H1 (cell line): ENCODE measurements at regions not wholly inside any gene's neighbourhood (a gene's known extent, or its start where the extent isn't known, plus 50 kb on each side); places are given as distances from the start of the nearest gene placed in this dataset.

Source experiments
- CTCF ChIA-PET: fragments of 300-600 bp; sonication (Branson Sonifier 250); formaldehyde crosslinking; loops from one replicate; lab custom pipeline; 2021; ENCODE audit not compliant: partially characterized antibody; lab: Charles Lee
- POLR2A ChIA-PET: fragments of 300-600 bp; sonication (Branson Sonifier 250); formaldehyde crosslinking; loops from one replicate; lab custom pipeline; 2021; ENCODE audit warnings: inconsistent platforms; ENCODE audit not compliant: partially characterized antibody; lab: Charles Lee
- DNase-seq, 2 experiments: peaks; one replicate each; pipeline versions ENCODE4 v3.0.0 to v3.0.0-alpha.2; 2010 to 2022; ENCODE audit warnings: low spot score in 2 of 2, low read depth in 1 of 2, mixed read lengths in 1 of 2
- FAIRE-seq: peaks from 2 replicates; lab custom pipeline; 2011; peaks lifted over from hg19 to GRCh38; lab: Jason Lieb, UNC
- H2AFZ ChIP-seq: 2 replicates; pipeline ENCODE4 v1.8.1; 2012; ENCODE audit warnings: low read length, inconsistent platforms
- H2AK5ac ChIP-seq: 2 replicates; pipeline ENCODE4 v1.6.1; 2013; ENCODE audit warnings: low read depth, low read length
- H2BK120ac ChIP-seq: replicated peaks from 2 replicates; pipeline ENCODE3; 2013; ENCODE audit warnings: low read depth, low read length, inconsistent platforms
- H2BK12ac ChIP-seq: 2 replicates; pipeline ENCODE4 v1.6.1; 2013; ENCODE audit warnings: low read depth, low read length
- H2BK15ac ChIP-seq: 2 replicates; pipeline ENCODE4 v1.6.1; 2013; ENCODE audit warnings: low read length
- H2BK20ac ChIP-seq: 2 replicates; pipeline ENCODE4 v1.6.1; 2013; ENCODE audit warnings: low read length
- H2BK5ac ChIP-seq: 2 replicates; pipeline ENCODE4 v1.6.1; 2013; ENCODE audit warnings: low read depth, low read length
- H3K14ac ChIP-seq: 2 replicates; pipeline ENCODE4 v1.6.1; 2013; ENCODE audit warnings: inconsistent platforms; ENCODE audit not compliant: insufficient read length
- H3K18ac ChIP-seq: 2 replicates; pipeline ENCODE4 v1.6.1; 2013; ENCODE audit warnings: low read length; ENCODE audit errors: extremely low read depth
- H3K23ac ChIP-seq: 2 replicates; pipeline ENCODE4 v1.6.1; 2013; ENCODE audit warnings: inconsistent platforms; ENCODE audit not compliant: insufficient read length
- H3K23me2 ChIP-seq: 2 replicates; pipeline ENCODE4 v1.6.1; 2013; ENCODE audit warnings: low read depth, low read length
- H3K27ac ChIP-seq: 2 replicates; pipeline ENCODE4 v1.6.1; 2011; ENCODE audit warnings: low read depth, low read length, inconsistent platforms
- H3K27me3 ChIP-seq, 4 experiments: replicated peaks in 1 of 4; 1 replicate in 1 of 4; 2 replicates in 3 of 4; pipeline versions ENCODE4 v1.6.1 to v1.8.1; 2011 to 2013; ENCODE audit warnings: low read length in 3 of 4, mild to moderate bottlenecking in 3 of 4, inconsistent platforms in 2 of 4, mixed read lengths in 2 of 4, moderate library complexity in 1 of 4; ENCODE audit not compliant: control insufficient read depth in 3 of 4, insufficient read depth in 3 of 4; ENCODE audit errors: extremely low read depth in 1 of 4
- H3K36me3 ChIP-seq, 4 experiments: 2 replicates each; pipeline versions ENCODE4 v1.6.1 to v1.8.1; 2011 to 2013; ENCODE audit warnings: mild to moderate bottlenecking in 4 of 4, low read length in 3 of 4, moderate library complexity in 2 of 4, control low read depth in 1 of 4, inconsistent platforms in 1 of 4; ENCODE audit not compliant: insufficient read depth in 4 of 4, control insufficient read depth in 2 of 4
- H3K4ac ChIP-seq: replicated peaks from 2 replicates; pipeline ENCODE3; 2013; ENCODE audit warnings: low read length, low read depth, mixed read lengths, inconsistent platforms; ENCODE audit not compliant: insufficient read length
- H3K4me1 ChIP-seq, 4 experiments: replicated peaks in 1 of 4; 1 replicate in 1 of 4; 2 replicates in 3 of 4; pipeline versions ENCODE4 v1.6.1 to v1.8.1; 2011 to 2013; ENCODE audit warnings: low read length in 3 of 4, inconsistent platforms in 2 of 4, mixed read lengths in 1 of 4; ENCODE audit not compliant: insufficient read depth in 4 of 4, control insufficient read depth in 3 of 4
- H3K4me2 ChIP-seq, 2 experiments: 2 replicates each; pipeline versions ENCODE4 v1.6.1 to v1.8.1; 2011 to 2013; ENCODE audit warnings: low read depth in 2 of 2, low read length in 2 of 2, control low read depth in 1 of 2, inconsistent platforms in 1 of 2, mild to moderate bottlenecking in 1 of 2; ENCODE audit not compliant: insufficient read depth in 1 of 2
- H3K4me3 ChIP-seq, 4 experiments: fragments of 200-600, 300-600 bp in 1 of 4; sonication (generic), shearing (Covaris generic), sonication (Bioruptor Twin) in 1 of 4; 2 replicates each; pipeline versions ENCODE4 v1.5.1 to v1.8.1; 2011 to 2016; ENCODE audit warnings: low read length in 4 of 4, low read depth in 3 of 4, control low read depth in 2 of 4, inconsistent platforms in 2 of 4, mild to moderate bottlenecking in 2 of 4, mixed read lengths in 1 of 4, moderate library complexity in 1 of 4; ENCODE audit not compliant: insufficient read depth in 2 of 4; ENCODE audit errors: extremely low read depth in 1 of 4
- H3K56ac ChIP-seq: replicated peaks from 2 replicates; pipeline ENCODE3; 2013; ENCODE audit warnings: low read depth, mild to moderate bottlenecking, mixed read lengths, low read length, inconsistent platforms; ENCODE audit not compliant: insufficient read length
- H3K79me1 ChIP-seq: 2 replicates; pipeline ENCODE4 v1.6.1; 2013; ENCODE audit warnings: low read depth, low read length, control low read depth
- H3K79me2 ChIP-seq, 2 experiments: 2 replicates each; pipeline versions ENCODE4 v1.6.1 to v1.8.1; 2012 to 2013; ENCODE audit warnings: low read length in 2 of 2, mild to moderate bottlenecking in 2 of 2, inconsistent platforms in 1 of 2; ENCODE audit not compliant: insufficient read depth in 2 of 2, control insufficient read depth in 1 of 2
- H3K9ac ChIP-seq, 4 experiments: replicated peaks in 1 of 4; 1 replicate in 1 of 4; 2 replicates in 3 of 4; pipeline versions ENCODE4 v1.6.1 to v1.8.1; 2011 to 2013; ENCODE audit warnings: low read depth in 3 of 4, low read length in 3 of 4, control low read depth in 2 of 4, mild to moderate bottlenecking in 2 of 4, moderate library complexity in 2 of 4, inconsistent platforms in 1 of 4; ENCODE audit errors: extremely low read depth in 1 of 4
- H3K9me3 ChIP-seq, 2 experiments: 2 replicates each; pipeline versions ENCODE4 v1.6.1 to v1.8.1; 2012 to 2013; ENCODE audit warnings: mild to moderate bottlenecking in 2 of 2, moderate library complexity in 2 of 2, control low read depth in 1 of 2, inconsistent platforms in 1 of 2, low read depth in 1 of 2, low read length in 1 of 2, mixed read lengths in 1 of 2; ENCODE audit not compliant: insufficient read depth in 2 of 2
- H4K20me1 ChIP-seq, 2 experiments: replicated peaks in 1 of 2; 2 replicates each; pipeline versions ENCODE3 to v1.8.1; 2011 to 2013; ENCODE audit warnings: inconsistent platforms in 2 of 2, low read length in 2 of 2, mild to moderate bottlenecking in 1 of 2; ENCODE audit not compliant: insufficient read depth in 2 of 2, control insufficient read depth in 1 of 2
- H4K5ac ChIP-seq: 2 replicates; pipeline ENCODE4 v1.6.1; 2013; ENCODE audit warnings: low read length, low read depth, mixed read lengths, inconsistent platforms; ENCODE audit not compliant: insufficient read length
- H4K8ac ChIP-seq: 2 replicates; pipeline ENCODE4 v1.8.0; 2013; ENCODE audit warnings: mild to moderate bottlenecking, moderate library complexity, low read length, inconsistent platforms; ENCODE audit not compliant: insufficient read depth; ENCODE audit errors: extremely low read depth
- H4K91ac ChIP-seq: replicated peaks from 2 replicates; pipeline ENCODE3; 2013; ENCODE audit warnings: low read length, mixed read lengths, inconsistent platforms; ENCODE audit not compliant: insufficient read length
- CBX8 ChIP-seq: fragments of 300-800, 300-1000 bp; sonication (generic); IDR thresholded peaks from 2 replicates; pipeline ENCODE4 v1.7.1; 2016; ENCODE audit warnings: low read depth, low read length, borderline replicate concordance
- EGR1 ChIP-seq: IDR thresholded peaks from 2 replicates; pipeline ENCODE4 v1.6.1; 2011; ENCODE audit warnings: low read depth, low read length, borderline replicate concordance
- EZH2 ChIP-seq: fragments of 200-600 bp; sonication (generic); IDR thresholded peaks from 2 replicates; pipeline ENCODE4 v1.7.1; 2012; ENCODE audit warnings: low read depth, mild to moderate bottlenecking, moderate library complexity, low read length, inconsistent platforms; ENCODE audit not compliant: severe bottlenecking
- FOSL1 ChIP-seq: IDR thresholded peaks from 2 replicates; pipeline ENCODE4 v1.6.1; 2011; ENCODE audit warnings: mild to moderate bottlenecking, low read depth, low read length, moderate library complexity; ENCODE audit not compliant: insufficient read depth
- GABPA ChIP-seq: IDR thresholded peaks from 2 replicates; pipeline ENCODE4 v1.6.1; 2011; ENCODE audit warnings: mild to moderate bottlenecking, low read length, moderate library complexity, borderline replicate concordance; ENCODE audit not compliant: insufficient read depth
- HDAC2 ChIP-seq, 2 experiments: fragments of 300-600 bp in 1 of 2; sonication (generic) in 1 of 2; IDR thresholded peaks; 2 replicates each; pipeline ENCODE4 v1.6.1; 2011 to 2012; ENCODE audit warnings: low read depth in 2 of 2, low read length in 2 of 2, mild to moderate bottlenecking in 2 of 2, moderate library complexity in 2 of 2, borderline replicate concordance in 1 of 2, inconsistent platforms in 1 of 2
- KDM4A ChIP-seq: IDR thresholded peaks from one replicate; pipeline ENCODE4 v1.7.1; 2012; ENCODE audit warnings: low read depth, mild to moderate bottlenecking, moderate library complexity, low read length, inconsistent platforms; ENCODE audit not compliant: severe bottlenecking
- MAFK ChIP-seq: IDR thresholded peaks from 2 replicates; pipeline ENCODE4 v1.6.1; 2012; ENCODE audit warnings: low read depth, mild to moderate bottlenecking, improper control_type of control experiment, low read length
- POLR2A ChIP-seq, 2 experiments: IDR thresholded peaks; 1 replicate in 1 of 2; 2 replicates in 1 of 2; pipeline ENCODE4 v1.6.1; 2011; ENCODE audit warnings: low read depth in 2 of 2, low read length in 2 of 2, mild to moderate bottlenecking in 2 of 2; ENCODE audit errors: control extremely low read depth in 1 of 2
- POLR2AphosphoS5 ChIP-seq: IDR thresholded peaks from 2 replicates; pipeline ENCODE4 v1.6.1; 2011; ENCODE audit warnings: low read depth, low read length
- RAD21 ChIP-seq, 2 experiments: IDR thresholded peaks in 1 of 2; conservative IDR thresholded peaks in 1 of 2; 2 replicates each; pipeline ENCODE4 v1.6.1; 2011; ENCODE audit warnings: low read depth in 2 of 2, low read length in 2 of 2, improper control_type of control experiment in 1 of 2, inconsistent platforms in 1 of 2, mild to moderate bottlenecking in 1 of 2, moderate library complexity in 1 of 2
- RFX5 ChIP-seq: IDR thresholded peaks from 2 replicates; pipeline ENCODE4 v1.6.1; 2011; ENCODE audit warnings: low read depth, low read length, improper control_type of control experiment, borderline replicate concordance
- SRF ChIP-seq: IDR thresholded peaks from 2 replicates; pipeline ENCODE4 v1.6.1; 2011; ENCODE audit warnings: mild to moderate bottlenecking, low read depth, low read length, moderate library complexity
- SUZ12 ChIP-seq: fragments of 200-600 bp; sonication (generic); IDR thresholded peaks from 2 replicates; pipeline ENCODE4 v1.6.1; 2012; ENCODE audit warnings: mild to moderate bottlenecking, inconsistent platforms, low read length, moderate library complexity, mixed read lengths
- TBP ChIP-seq: IDR thresholded peaks from 2 replicates; pipeline ENCODE4 v1.6.1; 2011; ENCODE audit warnings: low read depth, low read length, improper control_type of control experiment
- WGBS, 2 experiments: shearing (Covaris generic) in 1 of 2; methylation state at CpG; one replicate each; pipeline versions ENCODE4 v1.1.6 to v1.1.7; 2013 to 2015; ENCODE audit warnings: low lambda C conversion rate in 2 of 2, mixed read lengths in 2 of 2, inconsistent platforms in 1 of 2, low coverage in 1 of 2, missing lambda C conversion rate in 1 of 2; ENCODE audit not compliant: insufficient replicate concordance in 2 of 2, insufficient coverage in 1 of 2, insufficient read length in 1 of 2; ENCODE audit errors: extremely low coverage in 1 of 2, missing lambda C conversion rate in 1 of 2; 5-methylcytosine and 5-hydroxymethylcytosine counted together

GRCh38 chr16:58889516-58889915 lies 155.4 kb upstream of the GOT2 start:
- 88% methylated on average over 1 of the region's 1 CpG; no CpG with 5 or more reads in 1 of the 2 experiments for WGBS, 2 experiments
- Histone ChIP-seq H4K5ac (no peak overlapping the region), H3K56ac (no peak overlapping the region), H3K4me1 (no peaks in the 10 kb centered on the region), H2BK20ac (no peak overlapping the region), H3K79me2 (0 out of 4 replicates have a peak, but pooled peaks cover 0 to 2% of the 10 kb centered on the region in 2 experiments), H2BK12ac (no peak overlapping the region), H3K4ac (no peak overlapping the region), H4K91ac (no peak overlapping the region), H3K27me3 (no peaks in the 10 kb centered on the region), H3K14ac (no peak overlapping the region), H2AK5ac (no peak overlapping the region), H2BK15ac (no peak overlapping the region), H3K27ac (no peak overlapping the region), H3K23ac (no peak overlapping the region), H3K4me3 (no peak overlapping the region), H4K8ac (no peak overlapping the region), H3K79me1 (no peaks in the 10 kb centered on the region), H3K23me2 (peaks cover 13% of the 10 kb centered on the region; the same call in 1 of the 2 replicates), H3K36me3 (no peaks in the 10 kb centered on the region), H3K18ac (no peak overlapping the region), H3K9ac (no peak overlapping the region), H2BK120ac (no peak overlapping the region), H2BK5ac (no peak overlapping the region), H3K9me3 (no peaks in the 10 kb centered on the region), H3K4me2 (no peak overlapping the region), H2AFZ (no peak overlapping the region), H4K20me1 (peaks cover 0 to 2% of the 10 kb centered on the region in 2 experiments)
- CTCF ChIA-PET = interaction anchor here (1.3 kb wide), 1 partner anchor 13 kb away, joined by 3 read pairs; no protein-coding TSS in a partner anchor
- FAIRE-seq (no peak), DNase-seq (no peak)
- POLR2A ChIA-PET = no interaction called here
- TF ChIP-seq MAFK (no peak), TBP (no peak), POLR2A (IDR thresholded peaks at IDR 0.05; ENCODE audit: control extremely low read depth in 1 of 2, low read depth in 2 of 2, low read length in 2 of 2) (no peak), CBX8 (no peak), FOSL1 (no peak), EGR1 (no peak), SRF (no peak), RFX5 (no peak), KDM4A (no peak), EZH2 (no peak), POLR2AphosphoS5 (no peak), SUZ12 (no peak), GABPA (no peak), RAD21 (IDR thresholded peaks at IDR 0.05 in 1 of 2, conservative IDR thresholded peaks at IDR 0.05 in 1 of 2; ENCODE audit: low read depth in 2 of 2, low read length in 2 of 2) (no peak), HDAC2 (IDR thresholded peaks at IDR 0.05; ENCODE audit: borderline replicate concordance in 1 of 2, low read depth in 2 of 2, low read length in 2 of 2) (no peak)
